ENCODE measurements at regions not wholly inside any gene's neighbourhood (a gene's known extent, or its start where the extent isn't known, plus 50 kb on each side); places are given as distances from the start of the nearest gene placed in this dataset.

- no peak for DNase-seq (ENCODE audit: low spot score)
These were observed 909.1 kb downstream of the FAT4 start for GRCh38 chr4:126223784-126224407.

- no peak for DNase-seq (ENCODE audit: low spot score)
These were observed 912.7 kb downstream of the FAT4 start for GRCh38 chr4:126227428-126227827.

- no peak for DNase-seq (ENCODE audit: low spot score)
These were observed 915.5 kb downstream of the FAT4 start for GRCh38 chr4:126230269-126230668.

GRCh38 chr4:126233483-126233882, 918.7 kb downstream of the FAT4 start:
- no peak for DNase-seq (ENCODE audit: low spot score)

- DNase-seq (ENCODE audit: low spot score), result no peak
These were observed 923.3 kb downstream of the FAT4 start for GRCh38 chr4:126238013-126238412.

- no peak for DNase-seq (ENCODE audit: low spot score)
These were observed 926.9 kb downstream of the FAT4 start for GRCh38 chr4:126241634-126242033.

- no peak for DNase-seq (ENCODE audit: low spot score)
These were observed 928.1 kb downstream of the FAT4 start for GRCh38 chr4:126242679-126243390.

GRCh38 chr4:126247409-126247808, 932.7 kb downstream of the FAT4 start:
- DNase-seq (ENCODE audit: low spot score), result no peak

GRCh38 chr4:126250006-126250405, 935.3 kb downstream of the FAT4 start:
- DNase-seq (ENCODE audit: low spot score), result no peak

GRCh38 chr4:126251169-126251568, 936.4 kb downstream of the FAT4 start:
- DNase-seq (ENCODE audit: low spot score), result no peak

GRCh38 chr4:126262665-126263064, 947.9 kb downstream of the FAT4 start:
- DNase-seq (ENCODE audit: low spot score), result no peak

GRCh38 chr4:126264839-126265238, 950.1 kb downstream of the FAT4 start:
- no peak for DNase-seq (ENCODE audit: low spot score)

GRCh38 chr4:126265888-126266287, 951.1 kb downstream of the FAT4 start:
- DNase-seq (ENCODE audit: low spot score), result no peak

GRCh38 chr4:126267689-126268088, 952.9 kb downstream of the FAT4 start:
- DNase-seq (ENCODE audit: low spot score), result no peak

GRCh38 chr4:126268106-126268505, 953.4 kb downstream of the FAT4 start:
- DNase-seq (ENCODE audit: low spot score), result no peak

GRCh38 chr4:126269106-126269505, 954.4 kb downstream of the FAT4 start:
- no peak for DNase-seq (ENCODE audit: low spot score)

- no peak for DNase-seq (ENCODE audit: low spot score)
These were observed 956.5 kb downstream of the FAT4 start for GRCh38 chr4:126271292-126271691.

- no peak for DNase-seq (ENCODE audit: low spot score)
These were observed 959.0 kb downstream of the FAT4 start for GRCh38 chr4:126273746-126274145.

- no peak for DNase-seq (ENCODE audit: low spot score)
These were observed 977.1 kb downstream of the FAT4 start for GRCh38 chr4:126291886-126292285.

GRCh38 chr4:126298271-126298670, 983.5 kb downstream of the FAT4 start:
- no peak for DNase-seq (ENCODE audit: low spot score)

- DNase-seq (ENCODE audit: low spot score), result no peak
These were observed 991.6 kb downstream of the FAT4 start for GRCh38 chr4:126306152-126306869.

GRCh38 chr4:126318376-126318775, 1003.6 kb downstream of the FAT4 start:
- no peak for DNase-seq (ENCODE audit: low spot score)

- no peak for DNase-seq (ENCODE audit: low spot score)
These were observed 1014.2 kb downstream of the FAT4 start for GRCh38 chr4:126328914-126329313.

Data from ureter (tissue), 1 donor.